C4-2B (cell line): ENCODE measurements at regions not wholly inside any gene's neighbourhood (a gene's known extent, or its start where the extent isn't known, plus 50 kb on each side); places are given as distances from the start of the nearest gene placed in this dataset.

Experiments
- H3K27ac ChIP-seq: fragments of 450-650 bp; 2 replicates; pipeline ENCODE4 v1.5.1; 2017
- CTCF ChIP-seq: fragments of 450-650 bp; conservative IDR thresholded peaks from 2 replicates; pipeline ENCODE4 v1.5.1; 2017; ENCODE audit warnings: mild to moderate bottlenecking
- ZFX ChIP-seq: fragments of 450-650 bp; IDR thresholded peaks from 2 replicates; pipeline ENCODE4 v1.6.1; 2017

- TF ChIP-seq ZFX (no peak), CTCF (no peak)
- no peak overlapping the region for H3K27ac ChIP-seq
Observed at GRCh38 chr5:17761326-17761725, 127.1 kb downstream of the TAF11L14 start.

GRCh38 chr5:17763301-17763700, 129.0 kb downstream of the TAF11L14 start:
- no peak for TF ChIP-seq CTCF
- no peak for TF ChIP-seq ZFX
- H3K27ac ChIP-seq: no peak overlapping the region

GRCh38 chr5:17766031-17766430, 131.8 kb downstream of the TAF11L14 start:
- TF ChIP-seq ZFX: no peak
- no peak for TF ChIP-seq CTCF
- H3K27ac ChIP-seq: no peak overlapping the region

GRCh38 chr5:17769277-17769676, 135.0 kb downstream of the TAF11L14 start:
- TF ChIP-seq ZFX (no peak), CTCF (no peak)

GRCh38 chr5:17772232-17772631, 138.0 kb downstream of the TAF11L14 start:
- no peak overlapping the region for H3K27ac ChIP-seq
- TF ChIP-seq CTCF (no peak), ZFX (no peak)

More at GRCh38 chr5:17769277-17769676, 135.0 kb downstream of the TAF11L14 start:
- no peak overlapping the region for H3K27ac ChIP-seq

- TF ChIP-seq CTCF (no peak), ZFX (no peak)
- H3K27ac ChIP-seq: no peak overlapping the region
Observed at GRCh38 chr5:17785774-17786173, 151.5 kb downstream of the TAF11L14 start.

- TF ChIP-seq CTCF: no peak
- no peak for TF ChIP-seq ZFX
- H3K27ac ChIP-seq: no peak overlapping the region
Observed at GRCh38 chr5:17788351-17788750, 154.1 kb downstream of the TAF11L14 start.
